ENCODE measurements at regions not wholly inside any gene's neighbourhood (a gene's known extent, or its start where the extent isn't known, plus 50 kb on each side); places are given as distances from the start of the nearest gene placed in this dataset.

- Mint-ChIP-seq H3K4me1 (no peaks in the 10 kb centered on the region), H3K27me3 (peaks cover 9% of the 10 kb centered on the region), H3K27ac (no peak overlapping the region), H3K9me3 (ENCODE audit: insufficient read depth) (peaks cover 2% of the 10 kb centered on the region), H3K4me3 (no peak overlapping the region)
- ChIA-PET CTCF (no interaction called here), POLR2A (no interaction called here)
- Histone ChIP-seq H3K9me3 (ENCODE audit: control extremely low read depth in 1 of 3, control insufficient read depth in 2 of 3, insufficient read depth in 1 of 3, low read length in 2 of 3) (no peaks in the 10 kb centered on the region), H3K27ac (ENCODE audit: low read length in 2 of 2) (no peak overlapping the region), H3K9ac (ENCODE audit: low read length) (no peak overlapping the region), H3K79me2 (ENCODE audit: control insufficient read depth, insufficient read depth, low read length) (no peaks in the 10 kb centered on the region), H3K4me2 (replicated peaks; ENCODE audit: low read depth, low read length, poor library complexity, severe bottlenecking) (no peak overlapping the region), H4K20me1 (ENCODE audit: control insufficient read depth, insufficient read depth, low read length, poor library complexity, severe bottlenecking) (no peaks in the 10 kb centered on the region), H3K36me3 (replicated peaks in 1 of 2; ENCODE audit: control extremely low read depth in 1 of 2, control insufficient read depth in 1 of 2, extremely low read depth in 1 of 2, insufficient read depth in 2 of 2, low read length in 1 of 2) (no peaks in the 10 kb centered on the region), H3K27me3 (replicated peaks in 1 of 4; ENCODE audit: control extremely low read depth in 1 of 4, control insufficient read depth in 3 of 4, insufficient read depth in 4 of 4, low read length in 3 of 4) (no peaks in the 10 kb centered on the region), H2AFZ (ENCODE audit: insufficient read depth, low read depth, low read length, poor library complexity, severe bottlenecking) (no peak overlapping the region), H3K4me1 (ENCODE audit: control insufficient read depth in 2 of 2, insufficient read depth in 2 of 2, low read length in 2 of 2) (no peaks in the 10 kb centered on the region), H3K4me3 (ENCODE audit: control extremely low read depth in 1 of 5, extremely low read depth in 1 of 5, insufficient read depth in 1 of 5, low read depth in 2 of 5, low read length in 4 of 5) (no peak overlapping the region)
- intact Hi-C loops (cut with micrococcal nuclease), result no loop called here
- ATAC-seq (ENCODE audit: low read depth), result no peak
- TF ChIP-seq EZH2 (IDR thresholded peaks at IDR 0.05; ENCODE audit: borderline replicate concordance, insufficient read depth, low read depth, low read length, poor library complexity, severe bottlenecking), result no peak
- TF ChIP-seq CTCF (IDR thresholded peaks at IDR 0.05), result no peak
- DNase-seq, result no peak
- 43% methylated on average over 1 of the region's 2 CpGs for WGBS (ENCODE audit: insufficient coverage)
These were observed 76.7 kb upstream of the FST start for GRCh38 chr5:53403758-53404157.

GRCh38 chr5:53405396-53405795 lies 75.0 kb upstream of the FST start:
- Histone ChIP-seq H3K27me3 (replicated peaks in 1 of 4; ENCODE audit: control extremely low read depth in 1 of 4, control insufficient read depth in 3 of 4, insufficient read depth in 4 of 4, low read length in 3 of 4) (no peaks in the 10 kb centered on the region), H3K27ac (ENCODE audit: low read length in 2 of 2) (no peak overlapping the region), H3K36me3 (replicated peaks in 1 of 2; ENCODE audit: control extremely low read depth in 1 of 2, control insufficient read depth in 1 of 2, extremely low read depth in 1 of 2, insufficient read depth in 2 of 2, low read length in 1 of 2) (no peaks in the 10 kb centered on the region), H4K20me1 (ENCODE audit: control insufficient read depth, insufficient read depth, low read length, poor library complexity, severe bottlenecking) (no peaks in the 10 kb centered on the region), H3K79me2 (ENCODE audit: control insufficient read depth, insufficient read depth, low read length) (no peaks in the 10 kb centered on the region), H3K4me2 (replicated peaks; ENCODE audit: low read depth, low read length, poor library complexity, severe bottlenecking) (no peak overlapping the region), H3K9ac (ENCODE audit: low read length) (no peak overlapping the region), H2AFZ (ENCODE audit: insufficient read depth, low read depth, low read length, poor library complexity, severe bottlenecking) (no peak overlapping the region), H3K4me3 (ENCODE audit: control extremely low read depth in 1 of 5, extremely low read depth in 1 of 5, insufficient read depth in 1 of 5, low read depth in 2 of 5, low read length in 4 of 5) (no peak overlapping the region), H3K9me3 (ENCODE audit: control extremely low read depth in 1 of 3, control insufficient read depth in 2 of 3, insufficient read depth in 1 of 3, low read length in 2 of 3) (no peaks in the 10 kb centered on the region), H3K4me1 (ENCODE audit: control insufficient read depth in 2 of 2, insufficient read depth in 2 of 2, low read length in 2 of 2) (no peaks in the 10 kb centered on the region)
- ATAC-seq (ENCODE audit: low read depth) (no peak), DNase-seq (no peak)
- Mint-ChIP-seq H3K27ac (no peak overlapping the region), H3K4me1 (no peaks in the 10 kb centered on the region), H3K4me3 (no peak overlapping the region), H3K27me3 (peaks cover 3% of the 10 kb centered on the region), H3K9me3 (ENCODE audit: insufficient read depth) (peaks cover 2% of the 10 kb centered on the region)
- POLR2A ChIA-PET, result no interaction called here
- no CpG with 5 or more reads among the region's 1 CpG for WGBS (ENCODE audit: insufficient coverage)
- CTCF ChIA-PET, result no interaction called here
- intact Hi-C loops (cut with micrococcal nuclease), result no loop called here
- TF ChIP-seq EZH2 (IDR thresholded peaks at IDR 0.05; ENCODE audit: borderline replicate concordance, insufficient read depth, low read depth, low read length, poor library complexity, severe bottlenecking) (no peak), CTCF (IDR thresholded peaks at IDR 0.05) (no peak)

Data from B cell (primary cell).